ENCODE measurements at regions not wholly inside any gene's neighbourhood (a gene's known extent, or its start where the extent isn't known, plus 50 kb on each side); places are given as distances from the start of the nearest gene placed in this dataset.

DNA sequence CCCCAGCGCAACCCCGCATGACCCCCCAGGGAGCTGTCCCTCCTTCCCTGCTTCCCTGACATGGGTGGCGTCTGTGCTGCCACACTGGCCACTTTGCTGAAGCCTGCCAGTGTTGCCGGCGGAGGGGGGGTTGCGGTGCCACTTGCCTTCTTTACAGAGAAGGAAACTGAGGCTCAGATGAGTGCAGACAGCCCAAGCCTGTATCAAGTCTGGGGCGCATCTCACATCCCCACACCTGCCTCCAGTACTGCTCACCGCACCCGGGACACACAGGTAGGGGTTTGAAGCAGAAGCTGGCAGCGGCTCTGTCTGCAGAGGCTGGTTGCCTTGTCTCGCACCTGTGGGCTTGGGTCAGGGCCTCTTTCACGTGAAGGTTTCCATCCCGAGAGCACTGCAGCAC lies 104.7 kb upstream of the RTL1 start:
- Histone ChIP-seq H3K27ac (replicated peaks in 1 of 4) (no peak overlapping the region), H3K4me1 (peaks cover 0 to 9% (median 2%) of the 10 kb centered on the region in 4 donors), H3K36me3 (no peaks in the 10 kb centered on the region), H3K27me3 (no peaks in the 10 kb centered on the region), H3K9me3 (peaks cover 0 to 8% (median 4%) of the 10 kb centered on the region in 4 donors), H3K4me3 (no peak overlapping the region)
- TF ChIP-seq POLR2A (IDR thresholded peaks at IDR 0.05; ENCODE audit: low read depth) (no peak), EP300 (IDR thresholded peaks at IDR 0.05) (no peak), POLR2AphosphoS5 (IDR thresholded peaks at IDR 0.05) (no peak)
- TF ChIP-seq, protein P1, sequence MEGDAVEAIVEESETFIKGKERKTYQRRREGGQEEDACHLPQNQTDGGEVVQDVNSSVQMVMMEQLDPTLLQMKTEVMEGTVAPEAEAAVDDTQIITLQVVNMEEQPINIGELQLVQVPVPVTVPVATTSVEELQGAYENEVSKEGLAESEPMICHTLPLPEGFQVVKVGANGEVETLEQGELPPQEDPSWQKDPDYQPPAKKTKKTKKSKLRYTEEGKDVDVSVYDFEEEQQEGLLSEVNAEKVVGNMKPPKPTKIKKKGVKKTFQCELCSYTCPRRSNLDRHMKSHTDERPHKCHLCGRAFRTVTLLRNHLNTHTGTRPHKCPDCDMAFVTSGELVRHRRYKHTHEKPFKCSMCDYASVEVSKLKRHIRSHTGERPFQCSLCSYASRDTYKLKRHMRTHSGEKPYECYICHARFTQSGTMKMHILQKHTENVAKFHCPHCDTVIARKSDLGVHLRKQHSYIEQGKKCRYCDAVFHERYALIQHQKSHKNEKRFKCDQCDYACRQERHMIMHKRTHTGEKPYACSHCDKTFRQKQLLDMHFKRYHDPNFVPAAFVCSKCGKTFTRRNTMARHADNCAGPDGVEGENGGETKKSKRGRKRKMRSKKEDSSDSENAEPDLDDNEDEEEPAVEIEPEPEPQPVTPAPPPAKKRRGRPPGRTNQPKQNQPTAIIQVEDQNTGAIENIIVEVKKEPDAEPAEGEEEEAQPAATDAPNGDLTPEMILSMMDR (IDR thresholded peaks at IDR 0.05) = no peak
- WGBS = 90% methylated on average over 13 of the region's 13 CpGs
- no peak for DNase-seq (ENCODE audit: extremely low spot score)
- intact Hi-C loops (cut with DNase I) = no loop called here

DNA sequence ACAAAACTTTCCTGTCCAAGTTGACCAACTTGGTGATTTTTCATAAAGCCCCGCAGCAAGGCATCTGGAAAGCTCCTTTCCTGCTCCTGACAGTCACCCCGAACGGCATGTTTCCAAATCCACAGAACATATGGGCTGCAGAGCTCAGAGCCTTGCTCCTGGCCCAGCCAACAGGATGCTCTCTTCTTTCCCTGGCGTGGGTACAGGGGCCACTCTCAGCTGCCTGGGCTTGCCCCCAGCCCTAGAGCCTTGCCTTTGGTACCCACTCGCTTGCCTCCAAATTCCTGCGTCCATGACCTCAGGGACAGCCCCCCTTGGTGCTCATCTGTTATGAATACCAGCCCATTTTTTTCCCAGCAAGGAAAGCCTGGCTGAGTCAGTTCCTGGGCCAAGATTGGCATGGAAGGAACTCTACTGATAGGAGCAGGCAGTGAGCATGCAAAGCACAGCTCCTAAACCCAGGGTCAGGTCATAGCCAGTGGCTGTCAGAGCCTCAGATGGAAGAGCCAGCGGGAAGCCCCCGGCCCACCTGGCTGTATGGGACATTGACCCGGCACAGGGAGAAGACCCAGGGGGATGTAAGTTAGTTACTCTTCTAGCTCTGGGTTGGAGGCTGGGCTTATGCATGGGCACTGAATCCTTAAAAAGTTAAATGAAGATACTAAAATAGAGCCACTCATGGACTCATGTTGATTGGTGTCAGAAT lies 105.3 kb upstream of the RTL1 start:
- no peaks in the 10 kb centered on the region for H3K27me3 ChIP-seq
- 92% methylated on average over 8 of the region's 9 CpGs for WGBS
- H3K9me3 ChIP-seq = peaks cover 0 to 8% (median 4%) of the 10 kb centered on the region in 4 donors
- no peak overlapping the region for H3K27ac ChIP-seq (replicated peaks in 1 of 4)
- no peak overlapping the region for H3K4me3 ChIP-seq
- intact Hi-C loops (cut with DNase I) = no loop called here
- no peak for DNase-seq (ENCODE audit: extremely low spot score)
- H3K4me1 ChIP-seq = peaks cover 0 to 9% (median 2%) of the 10 kb centered on the region in 4 donors
- H3K36me3 ChIP-seq = no peaks in the 10 kb centered on the region
- TF ChIP-seq POLR2A (IDR thresholded peaks at IDR 0.05; ENCODE audit: low read depth) = no peak
- TF ChIP-seq, protein P1 (IDR thresholded peaks at IDR 0.05) = no peak
- TF ChIP-seq POLR2AphosphoS5 (IDR thresholded peaks at IDR 0.05) = no peak
- no peak for TF ChIP-seq EP300 (IDR thresholded peaks at IDR 0.05)

DNA sequence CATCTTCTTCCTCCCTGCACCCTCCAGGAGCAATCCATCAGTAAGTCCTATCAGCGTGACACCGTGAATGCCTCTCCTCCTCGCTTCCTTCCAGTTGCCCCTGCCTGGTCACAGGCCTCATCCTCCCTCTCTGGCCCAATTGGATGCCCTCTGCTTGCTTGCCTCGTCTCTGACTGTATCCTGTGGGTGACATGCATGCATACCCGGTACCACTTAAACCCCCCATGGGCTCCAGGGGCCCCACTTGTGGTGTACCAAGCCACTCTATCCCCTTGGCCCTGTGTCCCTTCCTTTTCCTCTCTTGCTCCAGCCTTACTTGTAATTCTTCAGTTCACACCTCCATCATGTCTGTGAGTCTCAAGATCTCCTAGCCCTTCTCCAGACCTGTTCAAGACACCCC lies 106.0 kb upstream of the RTL1 start:
- H3K4me3 ChIP-seq = no peak overlapping the region
- DNase-seq (ENCODE audit: extremely low spot score) = no peak
- H3K4me1 ChIP-seq = peaks cover 0 to 1% (median under 1%) of the 10 kb centered on the region in 4 donors
- peaks cover 0 to 8% (median 4%) of the 10 kb centered on the region in 4 donors for H3K9me3 ChIP-seq
- no peak overlapping the region for H3K27ac ChIP-seq (replicated peaks in 1 of 4)
- no peaks in the 10 kb centered on the region for H3K27me3 ChIP-seq
- H3K36me3 ChIP-seq = no peaks in the 10 kb centered on the region
- TF ChIP-seq POLR2AphosphoS5 (IDR thresholded peaks at IDR 0.05) (no peak), POLR2A (IDR thresholded peaks at IDR 0.05; ENCODE audit: low read depth) (no peak), EP300 (IDR thresholded peaks at IDR 0.05) (no peak)
- TF ChIP-seq, protein P1 (IDR thresholded peaks at IDR 0.05) = no peak
- 94% methylated on average over 5 of the region's 5 CpGs for WGBS
- intact Hi-C loops (cut with DNase I) = no loop called here

DNA sequence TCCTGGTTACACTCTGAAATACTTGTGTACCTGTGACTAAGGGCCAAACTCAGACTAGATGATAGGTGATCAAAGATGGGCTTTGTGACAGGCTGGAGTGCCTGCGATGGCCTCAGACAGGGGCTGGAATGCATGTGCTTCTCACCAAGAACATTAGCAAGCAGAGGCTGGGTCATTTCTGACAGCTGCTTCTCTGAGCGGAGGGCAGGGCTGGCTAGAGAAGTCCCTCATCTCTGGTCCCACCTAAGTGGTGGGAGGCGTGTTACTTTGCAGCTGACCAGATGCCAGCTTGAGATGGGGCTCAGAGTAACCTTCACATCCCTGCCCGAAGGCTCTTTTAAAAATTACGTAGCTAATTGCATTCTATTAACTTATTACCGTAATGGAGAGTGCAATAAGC lies 106.8 kb upstream of the RTL1 start:
- no peaks in the 10 kb centered on the region for H3K27me3 ChIP-seq
- DNase-seq (ENCODE audit: extremely low spot score) = no peak
- H3K27ac ChIP-seq (replicated peaks in 1 of 4) = no peak overlapping the region
- TF ChIP-seq, protein P1 (IDR thresholded peaks at IDR 0.05) = no peak
- TF ChIP-seq POLR2A (IDR thresholded peaks at IDR 0.05; ENCODE audit: low read depth) = no peak
- TF ChIP-seq POLR2AphosphoS5 (IDR thresholded peaks at IDR 0.05) = no peak
- TF ChIP-seq EP300 (IDR thresholded peaks at IDR 0.05) = no peak
- intact Hi-C loops (cut with DNase I) = no loop called here
- peaks cover 0 to 8% (median 4%) of the 10 kb centered on the region in 4 donors for H3K9me3 ChIP-seq
- no peaks in the 10 kb centered on the region for H3K4me1 ChIP-seq
- H3K4me3 ChIP-seq = no peak overlapping the region
- 98% methylated on average over 6 of the region's 6 CpGs for WGBS
- H3K36me3 ChIP-seq = no peaks in the 10 kb centered on the region

DNA sequence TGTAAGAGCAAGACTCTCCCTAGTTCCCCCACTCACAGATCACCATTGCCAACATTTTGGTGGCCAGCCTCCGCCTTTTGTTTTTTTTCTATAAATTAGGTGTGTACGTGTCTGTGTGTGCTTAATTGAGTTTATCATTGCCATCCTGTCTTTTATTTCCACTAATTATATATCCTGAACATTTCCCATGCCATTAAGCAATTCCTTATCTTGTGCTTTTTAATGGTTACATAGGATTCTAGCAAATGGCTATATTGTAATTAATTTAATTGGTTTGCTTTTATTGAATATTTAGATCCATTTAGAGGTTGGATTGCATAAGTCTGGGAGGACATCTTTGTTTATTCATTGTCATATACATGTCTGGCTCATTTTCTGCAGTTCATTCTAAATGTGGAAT lies 107.3 kb upstream of the RTL1 start:
- H3K4me3 ChIP-seq = no peak overlapping the region
- no peak overlapping the region for H3K27ac ChIP-seq (replicated peaks in 1 of 4)
- DNase-seq (ENCODE audit: extremely low spot score) = no peak
- H3K27me3 ChIP-seq = no peaks in the 10 kb centered on the region
- intact Hi-C loops (cut with DNase I) = no loop called here
- TF ChIP-seq EP300 (IDR thresholded peaks at IDR 0.05) = no peak
- TF ChIP-seq, protein P1 (IDR thresholded peaks at IDR 0.05) = no peak
- no peak for TF ChIP-seq POLR2A (IDR thresholded peaks at IDR 0.05; ENCODE audit: low read depth)
- no peak for TF ChIP-seq POLR2AphosphoS5 (IDR thresholded peaks at IDR 0.05)
- peaks cover 0 to 8% (median 4%) of the 10 kb centered on the region in 4 donors for H3K9me3 ChIP-seq
- no peaks in the 10 kb centered on the region for H3K36me3 ChIP-seq
- 92% methylated on average over 2 of the region's 2 CpGs for WGBS
- H3K4me1 ChIP-seq = no peaks in the 10 kb centered on the region
